HepG2 (cell line): ENCODE measurements at regions not wholly inside any gene's neighbourhood (a gene's known extent, or its start where the extent isn't known, plus 50 kb on each side); places are given as distances from the start of the nearest gene placed in this dataset.

ENCODE experiments used
- ATAC-seq: fragments of 200-7000 bp; cut with Tn5 transposase; 3 replicates; pipeline ENCODE4 v1.9.1; 2020; ENCODE audit warnings: mild to moderate bottlenecking, moderate library complexity
- BruUV-seq: library from RNA; stranded (reverse); fragments of 400-500 nt; replicated peaks from 2 replicates; lab custom pipeline; 2021; lab: Mats Ljungman, UMichigan
- CTCF ChIA-PET: fragments of 300-600 bp; formaldehyde crosslinking; extraction: SDS; loops from one replicate; lab custom pipeline; 2021; ENCODE audit warnings: low total read pairs, inconsistent platforms, low intra/inter-chr PET ratio; lab: Yijun Ruan, JAX
- POLR2A ChIA-PET: fragments of 350-600 bp; sonication (Branson Sonifier 250); formaldehyde crosslinking; loops from one replicate; lab custom pipeline; 2020; ENCODE audit warnings: antibody characterized with exemption, inconsistent platforms; lab: Yijun Ruan, JAX
- DNase-seq: peaks from one replicate; pipeline ENCODE4 v3.0.0-alpha.2; 2015; ENCODE audit warnings: low spot score
- FAIRE-seq: peaks from 3 replicates; lab custom pipeline; 2011; peaks lifted over from hg19 to GRCh38; lab: Jason Lieb, UNC
- H2AFZ ChIP-seq: one replicate; pipeline ENCODE4 v1.6.1; 2011; ENCODE audit warnings: low read length, inconsistent platforms
- H3K27ac ChIP-seq: fragments of 300-600 bp; 3 replicates; pipeline ENCODE4 v1.8.0; 2011; ENCODE audit warnings: mixed run types, mild to moderate bottlenecking, mixed read lengths, low read length, inconsistent platforms; ENCODE audit not compliant: insufficient read depth; ENCODE audit errors: extremely low read length
- H3K27me3 ChIP-seq, 2 experiments: fragments of 200-600 bp in 1 of 2; 2 replicates in 1 of 2; 3 replicates in 1 of 2; pipeline versions ENCODE4 v1.6.0 to v1.8.0; 2011; ENCODE audit warnings: low read length in 2 of 2, mild to moderate bottlenecking in 2 of 2, moderate library complexity in 2 of 2, inconsistent platforms in 1 of 2; ENCODE audit not compliant: insufficient read depth in 2 of 2, control insufficient read depth in 1 of 2
- H3K36me3 ChIP-seq, 2 experiments: fragments of 200-600 bp in 1 of 2; replicated peaks in 1 of 2; 2 replicates in 1 of 2; 3 replicates in 1 of 2; pipeline versions ENCODE4 v1.5.1 to v1.8.0; 2011; ENCODE audit warnings: low read length in 2 of 2, inconsistent platforms in 1 of 2; ENCODE audit not compliant: insufficient read depth in 2 of 2, control insufficient read depth in 1 of 2
- H3K4me1 ChIP-seq: 2 replicates; pipeline ENCODE4 v1.5.1; 2012; ENCODE audit warnings: low read length, inconsistent platforms; ENCODE audit not compliant: insufficient read depth
- H3K4me2 ChIP-seq: 2 replicates; pipeline ENCODE4 v1.6.0; 2011; ENCODE audit warnings: low read depth, low read length, inconsistent platforms
- H3K4me3 ChIP-seq, 3 experiments: fragments of 200-600 bp in 1 of 3; sonication (generic), shearing (Covaris generic) in 1 of 3; replicated peaks in 1 of 3; 2 replicates each; pipeline ENCODE4 v1.5.1; 2011 to 2016; ENCODE audit warnings: low read length in 3 of 3, inconsistent platforms in 2 of 3, low read depth in 2 of 3, mild to moderate bottlenecking in 2 of 3, control low read depth in 1 of 3, mixed read lengths in 1 of 3; ENCODE audit not compliant: insufficient read depth in 1 of 3
- H3K79me2 ChIP-seq: one replicate; pipeline ENCODE4 v1.6.1; 2011; ENCODE audit warnings: low read length, inconsistent platforms; ENCODE audit not compliant: insufficient read depth
- H3K9ac ChIP-seq: 2 replicates; pipeline ENCODE4 v1.6.0; 2011; ENCODE audit warnings: mild to moderate bottlenecking, low read depth, low read length, inconsistent platforms; ENCODE audit not compliant: insufficient read depth
- H3K9me3 ChIP-seq: 2 replicates; pipeline ENCODE4 v1.5.1; 2012; ENCODE audit warnings: mild to moderate bottlenecking, low read length
- H4K20me1 ChIP-seq: 2 replicates; pipeline ENCODE4 v1.6.0; 2011; ENCODE audit warnings: inconsistent platforms, mild to moderate bottlenecking, low read length, moderate library complexity; ENCODE audit not compliant: insufficient read depth
- TCF12 ChIP-seq, 2 experiments: fragments of 450-650 bp in 1 of 2; sonication (generic) in 1 of 2; formaldehyde crosslinking in 1 of 2; IDR thresholded peaks; 2 replicates each; pipeline versions ENCODE4 v1.6.1 to v1.8.0; 2017 to 2022; ENCODE audit warnings: antibody characterized with exemption in 1 of 2, mild to moderate bottlenecking in 1 of 2, missing genetic modification reagents in 1 of 2, moderate library complexity in 1 of 2
- WGBS: methylation state at CpG from one replicate; pipeline ENCODE4 v1.1.6; 2017; ENCODE audit warnings: low lambda C conversion rate; 5-methylcytosine and 5-hydroxymethylcytosine counted together
- in situ Hi-C: cut with HindIII; loops from 2 replicates; pipeline ENCODE4 v1.10.0; 2017; ENCODE audit warnings: low pct_unique_long_range_greater_than_20kb; ENCODE audit not compliant: extremely low pct_ligation_motif_present
- intact Hi-C: fragments of 100-400 bp; cut with micrococcal nuclease; formaldehyde crosslinking; loops from one replicate; pipeline ENCODE4 v1.10.0; 2022; ENCODE audit not compliant: unreplicated experiment
- TF ChIP-seq, protein P1 (sequence below): sonication (generic); formaldehyde crosslinking; IDR thresholded peaks from 2 replicates; pipeline ENCODE4 v1.4.0; 2020; ENCODE audit warnings: missing genetic modification reagents, borderline replicate concordance
- TF ChIP-seq, protein P2 (sequence below): IDR thresholded peaks from 2 replicates; pipeline ENCODE4 v1.6.1; 2016; ENCODE audit warnings: low read depth

DNA sequence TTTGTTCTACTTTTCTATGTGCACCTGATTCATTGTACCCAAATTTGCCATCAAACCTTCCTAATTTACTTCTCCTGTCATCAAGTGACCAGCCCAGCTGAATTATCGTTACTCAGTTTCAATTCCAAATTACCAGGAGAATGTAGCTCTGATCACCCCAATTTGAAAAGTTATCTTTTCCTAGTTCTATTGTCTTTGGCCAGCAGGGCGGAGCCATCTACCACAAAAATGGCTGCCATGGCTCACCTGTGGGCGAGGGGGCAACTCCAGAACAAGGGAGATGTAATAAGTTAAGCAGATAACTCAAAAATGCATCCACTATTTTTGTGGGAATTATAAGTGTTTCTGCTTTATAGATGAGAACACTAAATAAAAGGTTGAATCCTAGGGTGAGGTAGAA, 133.8 kb upstream of the MOCS2 start (continued):
- TF ChIP-seq, protein P1, sequence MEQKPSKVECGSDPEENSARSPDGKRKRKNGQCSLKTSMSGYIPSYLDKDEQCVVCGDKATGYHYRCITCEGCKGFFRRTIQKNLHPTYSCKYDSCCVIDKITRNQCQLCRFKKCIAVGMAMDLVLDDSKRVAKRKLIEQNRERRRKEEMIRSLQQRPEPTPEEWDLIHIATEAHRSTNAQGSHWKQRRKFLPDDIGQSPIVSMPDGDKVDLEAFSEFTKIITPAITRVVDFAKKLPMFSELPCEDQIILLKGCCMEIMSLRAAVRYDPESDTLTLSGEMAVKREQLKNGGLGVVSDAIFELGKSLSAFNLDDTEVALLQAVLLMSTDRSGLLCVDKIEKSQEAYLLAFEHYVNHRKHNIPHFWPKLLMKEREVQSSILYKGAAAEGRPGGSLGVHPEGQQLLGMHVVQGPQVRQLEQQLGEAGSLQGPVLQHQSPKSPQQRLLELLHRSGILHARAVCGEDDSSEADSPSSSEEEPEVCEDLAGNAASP: no peak

DNA sequence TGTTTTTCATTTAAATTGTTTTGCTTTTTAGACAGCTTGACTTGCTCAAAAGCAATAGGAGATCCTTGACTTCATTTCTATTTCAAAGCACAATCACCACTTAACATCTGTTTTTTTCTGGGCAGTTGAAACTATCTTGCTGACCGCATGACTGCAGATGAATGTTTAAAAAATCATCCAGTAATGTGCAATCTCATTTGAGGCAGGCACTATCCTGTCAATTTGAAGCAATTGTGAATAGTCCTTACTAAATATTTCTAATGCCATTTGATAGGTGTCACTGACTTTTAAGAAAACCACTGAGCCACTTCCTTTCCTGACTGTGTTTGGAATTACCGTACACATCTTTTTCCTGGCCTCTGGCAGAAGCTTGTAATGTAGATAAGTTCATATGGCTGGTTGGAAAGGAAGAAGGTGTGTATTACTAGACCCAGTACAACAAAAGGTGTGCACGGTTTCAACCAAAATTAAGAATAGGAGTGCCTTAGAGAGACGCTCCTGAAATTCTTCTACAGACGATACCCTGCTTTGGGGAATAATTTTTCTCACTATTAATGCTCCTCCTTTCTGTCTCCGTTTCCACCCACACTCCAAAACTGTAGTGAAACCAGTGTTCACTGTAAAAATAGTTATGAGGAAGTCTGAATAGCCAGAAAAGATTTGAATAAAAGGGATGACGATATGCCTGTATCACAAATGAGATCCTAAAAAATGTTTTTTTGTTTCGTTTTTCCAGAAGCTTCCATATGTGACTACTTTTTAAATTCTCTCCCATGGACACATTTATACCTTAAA, 136.7 kb upstream of the MOCS2 start:
- Histone ChIP-seq H3K4me3 (no peak overlapping the region), H2AFZ (no peak overlapping the region), H3K9ac (no peak overlapping the region), H3K4me2 (no peak overlapping the region), H3K4me1 (no peaks in the 10 kb centered on the region), H4K20me1 (no peaks in the 10 kb centered on the region), H3K79me2 (no peaks in the 10 kb centered on the region), H3K36me3 (no peaks in the 10 kb centered on the region), H3K27ac (no peak overlapping the region), H3K9me3 (no peaks in the 10 kb centered on the region), H3K27me3 (0 out of 5 replicates have a peak, but pooled peaks cover 0 to 4% of the 10 kb centered on the region in 2 experiments)
- in situ Hi-C loops (no loop called here), intact Hi-C loops (no loop called here)
- WGBS: 18% methylated on average over 8 of the region's 8 CpGs
- FAIRE-seq (no peak), ATAC-seq (no peak), DNase-seq (no peak)
- TF ChIP-seq TCF12 (IDR thresholded peaks at IDR 0.05) (no peak), TCF12 (CRISPR knock-in tag; IDR thresholded peaks at IDR 0.05) (no peak)
- TF ChIP-seq, protein P2, sequence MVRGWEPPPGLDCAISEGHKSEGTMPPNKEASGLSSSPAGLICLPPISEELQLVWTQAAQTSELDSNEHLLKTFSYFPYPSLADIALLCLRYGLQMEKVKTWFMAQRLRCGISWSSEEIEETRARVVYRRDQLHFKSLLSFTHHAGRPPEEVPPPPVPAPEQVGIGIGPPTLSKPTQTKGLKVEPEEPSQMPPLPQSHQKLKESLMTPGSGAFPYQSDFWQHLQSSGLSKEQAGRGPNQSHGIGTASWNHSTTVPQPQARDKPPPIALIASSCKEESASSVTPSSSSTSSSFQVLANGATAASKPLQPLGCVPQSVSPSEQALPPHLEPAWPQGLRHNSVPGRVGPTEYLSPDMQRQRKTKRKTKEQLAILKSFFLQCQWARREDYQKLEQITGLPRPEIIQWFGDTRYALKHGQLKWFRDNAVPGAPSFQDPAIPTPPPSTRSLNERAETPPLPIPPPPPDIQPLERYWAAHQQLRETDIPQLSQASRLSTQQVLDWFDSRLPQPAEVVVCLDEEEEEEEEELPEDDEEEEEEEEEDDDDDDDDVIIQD (CRISPR knock-in tag): no peak
- no TSS peak for BruUV-seq
- ChIA-PET CTCF (no interaction called here), POLR2A (no interaction called here)
